GM21515 (cell line): ENCODE measurements at regions not wholly inside any gene's neighbourhood (a gene's known extent, or its start where the extent isn't known, plus 50 kb on each side); places are given as distances from the start of the nearest gene placed in this dataset.

Source experiments
- ATAC-seq: cut with Tn5 transposase; IDR thresholded peaks from one replicate; pipeline ENCODE4 v1.9.1; 2021; ENCODE audit not compliant: unreplicated experiment

GRCh38 chr2:129242269-129242668, 737.2 kb upstream of the RAB6C start:
- no peak for ATAC-seq

- no peak for ATAC-seq
These were observed 731.7 kb upstream of the RAB6C start for GRCh38 chr2:129247751-129248150.

GRCh38 chr2:129248198-129248597, 731.3 kb upstream of the RAB6C start:
- ATAC-seq = no peak

- ATAC-seq = no peak
These were observed 726.5 kb upstream of the RAB6C start for GRCh38 chr2:129252781-129253460.

- no peak for ATAC-seq
These were observed 726.0 kb upstream of the RAB6C start for GRCh38 chr2:129253461-129253812.

GRCh38 chr2:129254718-129255117, 724.7 kb upstream of the RAB6C start:
- no peak for ATAC-seq

- ATAC-seq = no peak
These were observed 723.7 kb upstream of the RAB6C start for GRCh38 chr2:129255610-129256313.

- ATAC-seq = no peak
These were observed 722.8 kb upstream of the RAB6C start for GRCh38 chr2:129256642-129257041.

GRCh38 chr2:129262934-129263333, 716.5 kb upstream of the RAB6C start:
- ATAC-seq = no peak

GRCh38 chr2:129263939-129264338, 715.5 kb upstream of the RAB6C start:
- ATAC-seq = no peak

GRCh38 chr2:129267559-129267958, 711.9 kb upstream of the RAB6C start:
- no peak for ATAC-seq

- ATAC-seq = no peak
These were observed 706.0 kb upstream of the RAB6C start for GRCh38 chr2:129273266-129274037.

GRCh38 chr2:129274038-129274415, 705.4 kb upstream of the RAB6C start:
- no peak for ATAC-seq

GRCh38 chr2:129274918-129275317, 704.5 kb upstream of the RAB6C start:
- ATAC-seq = no peak

GRCh38 chr2:129275706-129276105, 703.8 kb upstream of the RAB6C start:
- ATAC-seq = no peak

GRCh38 chr2:129276978-129277584, 702.4 kb upstream of the RAB6C start:
- ATAC-seq = no peak

GRCh38 chr2:129277585-129277981, 701.9 kb upstream of the RAB6C start:
- ATAC-seq = no peak

GRCh38 chr2:129281791-129282530, 697.5 kb upstream of the RAB6C start:
- ATAC-seq = no peak

GRCh38 chr2:129285012-129285411, 694.5 kb upstream of the RAB6C start:
- ATAC-seq = no peak

GRCh38 chr2:129293326-129293725, 686.1 kb upstream of the RAB6C start:
- ATAC-seq = no peak

- ATAC-seq = no peak
These were observed 683.1 kb upstream of the RAB6C start for GRCh38 chr2:129296396-129296795.
